OCI-LY7 (cell line): ENCODE measurements at regions not wholly inside any gene's neighbourhood (a gene's known extent, or its start where the extent isn't known, plus 50 kb on each side); places are given as distances from the start of the nearest gene placed in this dataset.

ENCODE experiments used
- EZH2phosphoT487 ChIP-seq: fragments of 200-600 bp; sonication (generic); IDR thresholded peaks from 2 replicates; pipeline ENCODE4 v1.6.1; 2018; ENCODE audit warnings: low read depth, borderline replicate concordance, mild to moderate bottlenecking, mixed run types, antibody characterized with exemption, low read length, moderate library complexity, mixed read lengths
- TF ChIP-seq, protein P1 (sequence below): fragments of 200-600 bp; sonication (generic); conservative IDR thresholded peaks from 2 replicates; pipeline ENCODE4 v1.5.1; 2014; ENCODE audit warnings: mild to moderate bottlenecking, antibody characterized with exemption, low read length, moderate library complexity, mixed read lengths

DNA sequence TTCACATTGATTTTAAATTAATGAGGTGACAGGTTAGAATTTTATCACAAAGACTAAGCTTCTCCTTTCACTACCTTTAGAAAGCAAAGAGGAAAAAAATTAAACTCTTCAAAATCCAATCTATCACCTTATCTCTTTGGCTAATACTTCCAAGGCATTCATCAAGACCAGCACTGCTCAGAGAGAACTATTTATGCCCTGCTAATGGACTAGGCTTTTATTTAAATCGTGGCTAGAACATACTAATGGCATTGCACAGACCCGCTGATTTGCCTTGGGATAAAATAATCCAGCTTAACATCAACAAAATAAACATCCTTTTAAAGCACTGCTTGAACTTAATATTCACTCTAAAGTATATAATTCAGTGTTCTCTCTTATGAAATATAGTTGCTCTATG, 880.4 kb downstream of the HACE1 start:
- TF ChIP-seq, protein P1, sequence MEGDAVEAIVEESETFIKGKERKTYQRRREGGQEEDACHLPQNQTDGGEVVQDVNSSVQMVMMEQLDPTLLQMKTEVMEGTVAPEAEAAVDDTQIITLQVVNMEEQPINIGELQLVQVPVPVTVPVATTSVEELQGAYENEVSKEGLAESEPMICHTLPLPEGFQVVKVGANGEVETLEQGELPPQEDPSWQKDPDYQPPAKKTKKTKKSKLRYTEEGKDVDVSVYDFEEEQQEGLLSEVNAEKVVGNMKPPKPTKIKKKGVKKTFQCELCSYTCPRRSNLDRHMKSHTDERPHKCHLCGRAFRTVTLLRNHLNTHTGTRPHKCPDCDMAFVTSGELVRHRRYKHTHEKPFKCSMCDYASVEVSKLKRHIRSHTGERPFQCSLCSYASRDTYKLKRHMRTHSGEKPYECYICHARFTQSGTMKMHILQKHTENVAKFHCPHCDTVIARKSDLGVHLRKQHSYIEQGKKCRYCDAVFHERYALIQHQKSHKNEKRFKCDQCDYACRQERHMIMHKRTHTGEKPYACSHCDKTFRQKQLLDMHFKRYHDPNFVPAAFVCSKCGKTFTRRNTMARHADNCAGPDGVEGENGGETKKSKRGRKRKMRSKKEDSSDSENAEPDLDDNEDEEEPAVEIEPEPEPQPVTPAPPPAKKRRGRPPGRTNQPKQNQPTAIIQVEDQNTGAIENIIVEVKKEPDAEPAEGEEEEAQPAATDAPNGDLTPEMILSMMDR, result no peak
- no peak for TF ChIP-seq EZH2phosphoT487
